ENCODE measurements at regions not wholly inside any gene's neighbourhood (a gene's known extent, or its start where the extent isn't known, plus 50 kb on each side); places are given as distances from the start of the nearest gene placed in this dataset.

GRCh38 chr18:76720683-76721082 is 101.7 kb upstream of the ZNF236 start (continued):
- TF ChIP-seq PBX3 (IDR thresholded peaks at IDR 0.05) (no peak), FOXM1 (IDR thresholded peaks at IDR 0.05; ENCODE audit: low read depth) (no peak), YY1 (IDR thresholded peaks at IDR 0.05; ENCODE audit: low read depth) (no peak)

- H4K20me1 ChIP-seq (ENCODE audit: insufficient read depth): no peaks in the 10 kb centered on the region
- H3K9me3 ChIP-seq: no peaks in the 10 kb centered on the region
- no peaks in the 10 kb centered on the region for H3K9me2 ChIP-seq
- no peaks in the 10 kb centered on the region for H3K79me2 ChIP-seq (ENCODE audit: insufficient read depth)
- WGBS (ENCODE audit: low lambda C conversion rate): 66% methylated on average over 16 of the region's 16 CpGs
- no peak overlapping the region for H3K4me2 ChIP-seq
- no peak overlapping the region for H3K9ac ChIP-seq
- ChIA-PET CTCF (no interaction called here), POLR2A (no interaction called here)
- no peak for DNase-seq
- H3K27me3 ChIP-seq (ENCODE audit: insufficient read depth): no peaks in the 10 kb centered on the region
- TF ChIP-seq YY1 (IDR thresholded peaks at IDR 0.05; ENCODE audit: low read depth): no peak
- TF ChIP-seq SIN3A (IDR thresholded peaks at IDR 0.05; ENCODE audit: borderline replicate concordance, low read depth, low read length): no peak
- TF ChIP-seq RCOR1 (IDR thresholded peaks at IDR 0.05; ENCODE audit: low read length): no peak
- no peak for TF ChIP-seq ZBTB33 (IDR thresholded peaks at IDR 0.05; ENCODE audit: borderline replicate concordance, low read depth)
- TF ChIP-seq NFIC (IDR thresholded peaks at IDR 0.05; ENCODE audit: borderline replicate concordance): no peak
- H3F3A ChIP-seq (replicated peaks; ENCODE audit: insufficient read depth): no peaks in the 10 kb centered on the region
- H3K36me3 ChIP-seq (replicated peaks in 1 of 2; ENCODE audit: control insufficient read depth in 1 of 2, insufficient read depth in 2 of 2, low read length in 1 of 2): no peaks in the 10 kb centered on the region
- no peaks in the 10 kb centered on the region for H3K4me1 ChIP-seq (ENCODE audit: control insufficient read depth in 1 of 2, insufficient read depth in 2 of 2, low read depth in 1 of 2, low read length in 1 of 2)
- no peak overlapping the region for H3K4me3 ChIP-seq (ENCODE audit: low read depth in 2 of 2, low read length in 1 of 2)
- no peak overlapping the region for H2AFZ ChIP-seq (ENCODE audit: low read depth)
- H3K27ac ChIP-seq (ENCODE audit: low read depth in 2 of 2, low read length in 1 of 2): no peak overlapping the region
These were observed 107.2 kb upstream of the ZNF236 start for GRCh38 chr18:76715012-76715610.

GRCh38 chr18:76713432-76713831 is 108.9 kb upstream of the ZNF236 start:
- whole genome bisulfite sequencing (ENCODE audit: low lambda C conversion rate): no CpG with 5 or more reads among the region's 8 CpGs
- TF ChIP-seq TEAD4 (IDR thresholded peaks at IDR 0.05; ENCODE audit: borderline replicate concordance, insufficient read depth) (no peak), PBX3 (IDR thresholded peaks at IDR 0.05) (no peak), TCF12 (IDR thresholded peaks at IDR 0.05) (no peak), FOXJ3 (CRISPR knock-in tag; IDR thresholded peaks at IDR 0.05) (no peak), RAD21 (IDR thresholded peaks at IDR 0.05; ENCODE audit: low read length) (no peak), RFX5 (IDR thresholded peaks at IDR 0.05; ENCODE audit: low read length) (no peak), IRF3 (IDR thresholded peaks at IDR 0.05; ENCODE audit: low read depth, low read length) (no peak), RXRA (IDR thresholded peaks at IDR 0.05; ENCODE audit: borderline replicate concordance, low read depth) (no peak), REST (IDR thresholded peaks at IDR 0.05; ENCODE audit: low read depth, low read length) (no peak)

More at GRCh38 chr18:76713432-76713831, 108.9 kb upstream of the ZNF236 start:
- no peak overlapping the region for H3K4me3 ChIP-seq (ENCODE audit: low read depth in 2 of 2, low read length in 1 of 2)
- H4K20me1 ChIP-seq (ENCODE audit: insufficient read depth): no peaks in the 10 kb centered on the region
- no peaks in the 10 kb centered on the region for H3K27me3 ChIP-seq (ENCODE audit: insufficient read depth)
- no peak overlapping the region for H3K27ac ChIP-seq (ENCODE audit: low read depth in 2 of 2, low read length in 1 of 2)
- no peaks in the 10 kb centered on the region for H3K79me2 ChIP-seq (ENCODE audit: insufficient read depth)
- H3K9ac ChIP-seq: no peak overlapping the region
- no peaks in the 10 kb centered on the region for H3K9me3 ChIP-seq
- H3K4me2 ChIP-seq: no peak overlapping the region
- ChIA-PET POLR2A (no interaction called here), CTCF (interaction anchor here (1.6 kb wide), 1 partner anchor 315 kb away, joined by 5 read pairs; no protein-coding TSS in a partner anchor)
- H3K9me2 ChIP-seq: no peaks in the 10 kb centered on the region
- DNase-seq: no peak
- H2AFZ ChIP-seq (ENCODE audit: low read depth): no peak overlapping the region
- no peaks in the 10 kb centered on the region; a peak in 1 of 4 replicates for H3K4me1 ChIP-seq (ENCODE audit: control insufficient read depth in 1 of 2, insufficient read depth in 2 of 2, low read depth in 1 of 2, low read length in 1 of 2)
- no peaks in the 10 kb centered on the region for H3F3A ChIP-seq (replicated peaks; ENCODE audit: insufficient read depth)
- H3K36me3 ChIP-seq (replicated peaks in 1 of 2; ENCODE audit: control insufficient read depth in 1 of 2, insufficient read depth in 2 of 2, low read length in 1 of 2): no peaks in the 10 kb centered on the region

Data from SK-N-SH (cell line).